ENCODE measurements at regions not wholly inside any gene's neighbourhood (a gene's known extent, or its start where the extent isn't known, plus 50 kb on each side); places are given as distances from the start of the nearest gene placed in this dataset.

DNA sequence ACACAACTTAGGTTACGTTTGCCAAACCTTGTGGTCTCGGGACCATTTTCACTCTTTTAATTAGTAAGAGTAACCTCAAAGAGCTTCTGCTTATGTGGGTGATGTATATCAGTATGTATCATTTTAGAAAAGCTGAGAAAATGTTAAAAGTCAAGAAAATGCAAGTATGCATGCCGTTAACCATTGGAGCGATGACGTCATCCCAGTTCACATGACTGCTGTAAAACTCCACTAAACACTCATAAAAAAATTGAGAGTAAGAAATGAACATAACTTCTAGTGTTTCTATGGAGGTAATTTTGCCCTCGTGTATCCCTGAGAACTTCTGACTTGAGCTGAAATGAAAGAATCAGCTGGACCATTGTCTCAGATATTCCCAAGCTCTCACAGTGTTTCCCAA, 250.0 kb upstream of the CDH4 start:
- TF ChIP-seq TAF1 (IDR thresholded peaks at IDR 0.05; ENCODE audit: borderline replicate concordance, insufficient read depth, low read length) (no peak), POLR2AphosphoS5 (IDR thresholded peaks at IDR 0.05; ENCODE audit: low read depth, low read length) (no peak), SIN3A (IDR thresholded peaks at IDR 0.05; ENCODE audit: borderline replicate concordance, insufficient read depth, low read length) (no peak)

Measured in PFSK-1 (cell line).